Mesendoderm (in vitro differentiated cells): ENCODE measurements at regions not wholly inside any gene's neighbourhood (a gene's known extent, or its start where the extent isn't known, plus 50 kb on each side); places are given as distances from the start of the nearest gene placed in this dataset.
A peak's percentile ranks its signal among the peaks of the same experiment; 100 is the strongest.

Experiments used
- DNase-seq: peaks from one replicate; pipeline ENCODE4 v3.0.0; 2013
- H2AK5ac ChIP-seq: 2 replicates; pipeline ENCODE4 v1.6.1; 2013; ENCODE audit warnings: low read length, inconsistent platforms
- H2BK120ac ChIP-seq: 2 replicates; pipeline ENCODE4 v1.6.1; 2013; ENCODE audit warnings: low read depth, mild to moderate bottlenecking, low read length, moderate library complexity, mixed read lengths
- H2BK15ac ChIP-seq: replicated peaks from 2 replicates; pipeline ENCODE4 v1.6.1; 2013; ENCODE audit warnings: low read depth, mild to moderate bottlenecking, moderate library complexity
- H2BK5ac ChIP-seq: 2 replicates; pipeline ENCODE4 v1.6.1; 2013; ENCODE audit warnings: low read length, inconsistent platforms
- H3K18ac ChIP-seq: 2 replicates; pipeline ENCODE4 v1.6.1; 2013; ENCODE audit warnings: mild to moderate bottlenecking, low read length, mixed read lengths
- H3K23ac ChIP-seq: one replicate; pipeline ENCODE4 v1.6.1; 2013; ENCODE audit warnings: low read length
- H3K27ac ChIP-seq: 2 replicates; pipeline ENCODE4 v1.5.1; 2013; ENCODE audit warnings: low read depth, mild to moderate bottlenecking, inconsistent platforms, low read length, moderate library complexity
- H3K27me3 ChIP-seq: 2 replicates; pipeline ENCODE4 v1.6.1; 2013; ENCODE audit warnings: low read length, control low read depth, mild to moderate bottlenecking, inconsistent platforms; ENCODE audit not compliant: insufficient read depth, poor library complexity
- H3K36me3 ChIP-seq: 2 replicates; pipeline ENCODE4 v1.6.1; 2013; ENCODE audit warnings: low read length, inconsistent platforms; ENCODE audit not compliant: control insufficient read depth, insufficient read depth
- H3K4ac ChIP-seq: one replicate; pipeline ENCODE4 v1.6.1; 2013; ENCODE audit warnings: low read depth, mild to moderate bottlenecking, low read length, moderate library complexity
- H3K4me1 ChIP-seq: 2 replicates; pipeline ENCODE4 v1.6.1; 2013; ENCODE audit warnings: low read depth, low read length, inconsistent platforms; ENCODE audit not compliant: control insufficient read depth
- H3K4me2 ChIP-seq: 2 replicates; pipeline ENCODE4 v1.6.1; 2013; ENCODE audit warnings: low read length
- H3K4me3 ChIP-seq: 2 replicates; pipeline ENCODE4 v1.5.1; 2013; ENCODE audit warnings: mild to moderate bottlenecking, low read length
- H3K56ac ChIP-seq: one replicate; pipeline ENCODE4 v1.6.1; 2013; ENCODE audit warnings: low read length
- H3K79me1 ChIP-seq: 2 replicates; pipeline ENCODE4 v1.6.1; 2013; ENCODE audit warnings: low read length, inconsistent platforms
- H3K79me2 ChIP-seq: 2 replicates; pipeline ENCODE4 v1.6.1; 2013; ENCODE audit warnings: mild to moderate bottlenecking, low read length; ENCODE audit not compliant: control insufficient read depth, insufficient read depth
- H3K9ac ChIP-seq: 2 replicates; pipeline ENCODE4 v1.6.1; 2013; ENCODE audit warnings: low read length, inconsistent platforms
- H4K5ac ChIP-seq: one replicate; pipeline ENCODE4 v1.6.1; 2013; ENCODE audit warnings: low read length
- H4K8ac ChIP-seq: one replicate; pipeline ENCODE4 v1.6.1; 2013; ENCODE audit warnings: low read depth, mild to moderate bottlenecking, control low read depth, low read length, moderate library complexity
- WGBS: extraction: QIAGEN DNeasy Blood & Tissue Kit; methylation state at CpG from one replicate; pipeline ENCODE4 v1.1.7; 2013; ENCODE audit warnings: low lambda C conversion rate, missing lambda C conversion rate; ENCODE audit not compliant: insufficient coverage; ENCODE audit errors: extremely low coverage; 5-methylcytosine and 5-hydroxymethylcytosine counted together

DNA sequence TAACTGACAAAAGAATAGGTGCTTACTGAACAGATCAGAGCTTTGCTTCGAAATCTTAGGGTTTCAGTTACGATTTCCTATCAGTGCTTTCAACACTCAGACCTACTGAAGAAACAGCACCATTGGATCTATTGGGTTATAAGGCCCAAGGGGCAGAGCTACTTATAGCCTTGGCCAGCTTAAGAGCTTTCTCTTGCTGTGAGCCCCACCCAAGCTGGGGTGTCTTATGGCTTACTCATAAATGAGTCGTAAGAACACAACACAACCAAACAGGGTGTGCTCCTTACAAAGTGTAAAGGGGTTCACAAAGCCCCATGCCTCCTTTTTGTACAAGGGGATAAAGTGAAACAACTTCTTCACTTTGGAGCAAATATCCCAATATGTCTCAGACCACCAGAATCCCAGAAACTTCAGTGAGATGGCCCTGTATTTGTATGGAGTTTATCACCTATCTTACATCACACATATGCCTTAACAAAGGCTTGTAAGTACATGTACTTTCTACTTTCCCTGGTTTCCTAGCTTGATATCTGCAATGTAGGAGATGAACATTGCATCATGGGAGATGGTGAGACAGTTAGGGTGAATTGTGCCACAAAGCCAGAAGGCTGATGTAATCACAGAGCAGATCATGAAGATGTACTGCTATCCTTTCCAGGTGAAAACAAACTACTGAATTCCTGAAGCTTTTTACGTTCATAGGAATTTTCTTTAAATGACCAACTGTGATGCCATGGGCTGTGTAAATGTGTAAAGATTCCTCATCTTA, 115.5 kb upstream of the GLI2 start:
- Histone ChIP-seq H3K4me3 (no peak overlapping the region), H4K5ac (no peak overlapping the region), H3K27ac (no peak overlapping the region), H3K4ac (no peak overlapping the region), H3K56ac (no peak overlapping the region), H3K27me3 (no peaks in the 10 kb centered on the region), H2BK15ac (no peak overlapping the region), H2BK120ac (no peak overlapping the region), H2BK5ac (no peak overlapping the region), H2AK5ac (no peak overlapping the region), H3K36me3 (no peaks in the 10 kb centered on the region), H3K4me1 (no peaks in the 10 kb centered on the region), H3K23ac (no peak overlapping the region), H3K18ac (no peak overlapping the region), H3K9ac (no peak overlapping the region), H4K8ac (no peak overlapping the region), H3K79me2 (no peaks in the 10 kb centered on the region), H3K79me1 (no peaks in the 10 kb centered on the region), H3K4me2 (no peak overlapping the region)
- no CpG with 5 or more reads among the region's 4 CpGs for WGBS
- DNase-seq: no peak

DNA sequence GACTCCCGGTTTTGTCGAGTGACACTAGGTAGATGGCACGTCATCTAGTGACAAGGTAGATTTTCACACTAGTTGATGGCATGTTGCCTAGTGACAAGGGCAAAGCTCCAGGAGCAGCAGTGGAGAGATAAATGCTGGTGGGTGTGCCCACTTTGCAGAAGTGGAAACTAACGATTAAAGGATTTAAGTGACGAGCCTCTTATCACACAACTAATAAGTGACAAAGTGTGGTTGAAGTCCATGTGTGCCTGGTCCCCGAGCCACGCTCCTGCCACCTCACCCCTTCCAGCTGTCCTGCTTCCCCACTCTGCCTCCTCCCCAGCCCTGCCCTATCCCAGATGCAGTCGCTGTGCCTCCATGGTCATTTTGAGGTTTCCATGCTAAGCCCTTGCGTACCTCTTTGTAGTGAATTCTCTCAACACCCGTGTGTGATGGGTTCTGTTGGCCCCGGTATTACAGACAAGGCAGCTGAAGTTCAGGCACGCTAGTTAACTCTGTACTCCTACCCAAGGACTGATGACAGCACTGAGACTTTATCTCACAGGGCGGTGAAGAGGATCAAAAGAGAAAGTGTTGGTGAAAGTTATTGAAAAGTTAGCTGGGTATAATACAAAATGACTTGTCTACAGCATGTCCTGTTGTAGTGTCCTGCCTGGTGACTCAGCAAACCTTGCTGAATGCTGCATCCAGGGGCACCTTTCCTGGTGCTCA, 113.4 kb upstream of the GLI2 start:
- no peaks in the 10 kb centered on the region for H3K27me3 ChIP-seq
- H3K4me3 ChIP-seq: no peak overlapping the region
- no peak overlapping the region for H4K5ac ChIP-seq
- no peaks in the 10 kb centered on the region for H3K79me1 ChIP-seq
- H3K23ac ChIP-seq: no peak overlapping the region
- H3K9ac ChIP-seq: no peak overlapping the region
- H2BK15ac ChIP-seq: no peak overlapping the region
- no peak overlapping the region for H3K27ac ChIP-seq
- H2AK5ac ChIP-seq: no peak overlapping the region
- WGBS: no CpG with 5 or more reads among the region's 13 CpGs
- no peak for DNase-seq
- no peak overlapping the region for H3K56ac ChIP-seq
- H2BK120ac ChIP-seq: no peak overlapping the region
- H4K8ac ChIP-seq: no peak overlapping the region
- no peak overlapping the region for H3K4ac ChIP-seq
- no peak overlapping the region for H3K18ac ChIP-seq
- H3K4me2 ChIP-seq: no peak overlapping the region
- H3K4me1 ChIP-seq: no peaks in the 10 kb centered on the region
- H2BK5ac ChIP-seq: no peak overlapping the region
- H3K36me3 ChIP-seq: no peaks in the 10 kb centered on the region
- H3K79me2 ChIP-seq: no peaks in the 10 kb centered on the region

DNA sequence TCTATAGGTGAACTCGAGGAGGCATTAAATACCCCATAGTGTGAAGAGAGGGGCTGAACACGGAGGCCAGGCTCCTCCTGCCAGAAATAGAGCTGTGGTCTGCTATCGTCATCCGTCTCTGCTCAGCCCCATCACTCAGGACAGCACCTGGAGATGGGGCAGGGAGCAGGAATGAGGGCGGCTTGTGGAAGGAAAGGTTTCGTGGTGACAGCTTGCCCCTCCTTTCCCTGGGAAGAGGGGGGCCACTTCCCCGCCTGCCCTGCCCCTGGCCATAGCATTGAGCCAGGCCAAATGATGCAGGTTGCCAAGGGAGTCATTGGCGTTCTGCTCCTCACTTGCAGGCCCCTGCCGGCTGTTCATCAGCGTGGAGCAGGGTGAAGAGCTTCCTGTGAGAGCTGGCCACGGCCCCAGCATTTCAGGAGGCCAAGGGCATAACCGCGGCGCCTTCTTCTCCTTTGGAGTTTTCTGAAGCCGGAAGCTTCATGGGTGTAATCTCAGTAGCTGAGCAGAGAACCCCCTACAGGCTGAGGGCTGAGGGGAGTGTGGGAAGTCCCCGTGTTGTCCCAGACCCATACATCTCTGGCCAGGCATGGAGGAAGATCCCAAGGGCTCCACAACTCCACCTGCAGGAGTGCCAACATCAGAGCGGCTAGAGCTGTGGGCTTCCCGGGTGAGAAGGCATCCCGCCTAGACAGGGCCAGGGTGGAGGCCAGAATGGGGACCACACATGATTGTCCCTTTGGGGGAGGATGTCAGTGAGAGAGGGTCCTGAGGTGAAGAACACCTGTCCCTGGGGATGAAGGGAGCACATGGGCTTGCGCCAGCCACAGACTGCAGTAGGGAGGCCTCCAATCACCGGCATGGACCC, 112.5 kb upstream of the GLI2 start:
- Histone ChIP-seq H3K79me2 (no peaks in the 10 kb centered on the region), H3K4me1 (no peaks in the 10 kb centered on the region), H4K5ac (no peak overlapping the region)

GRCh38 chr2:120624061-120624737, 111.5 kb upstream of the GLI2 start:
- no peak overlapping the region for H3K27ac ChIP-seq
- no peak overlapping the region for H2BK5ac ChIP-seq
- no peak overlapping the region for H4K8ac ChIP-seq
- H3K4me1 ChIP-seq: no peaks in the 10 kb centered on the region
- H3K18ac ChIP-seq: no peak overlapping the region
- no peaks in the 10 kb centered on the region for H3K27me3 ChIP-seq
- H2BK15ac ChIP-seq: no peak overlapping the region
- no peak overlapping the region for H2AK5ac ChIP-seq
- WGBS: no CpG with 5 or more reads among the region's 8 CpGs
- no peak overlapping the region for H3K4me3 ChIP-seq
- H3K56ac ChIP-seq: no peak overlapping the region
- no peak for DNase-seq
- no peaks in the 10 kb centered on the region for H3K79me1 ChIP-seq
- no peaks in the 10 kb centered on the region for H3K79me2 ChIP-seq
- no peak overlapping the region for H3K4me2 ChIP-seq
- no peak overlapping the region for H4K5ac ChIP-seq
- no peak overlapping the region for H3K4ac ChIP-seq
- H3K36me3 ChIP-seq: no peaks in the 10 kb centered on the region
- H3K23ac ChIP-seq: no peak overlapping the region
- no peak overlapping the region for H3K9ac ChIP-seq
- H2BK120ac ChIP-seq: no peak overlapping the region

More for the DNA sequence above, 112.5 kb upstream of the GLI2 start:
- no peak overlapping the region for H3K23ac ChIP-seq
- peak; percentile 19 for DNase-seq
- H3K9ac ChIP-seq: no peak overlapping the region
- no peak overlapping the region for H2BK5ac ChIP-seq
- WGBS: no CpG with 5 or more reads among the region's 21 CpGs
- no peak overlapping the region for H4K8ac ChIP-seq
- no peak overlapping the region for H3K56ac ChIP-seq
- no peak overlapping the region for H3K4me3 ChIP-seq
- no peak overlapping the region for H2BK15ac ChIP-seq
- H3K4ac ChIP-seq: no peak overlapping the region
- H3K79me1 ChIP-seq: no peaks in the 10 kb centered on the region
- no peak overlapping the region for H2BK120ac ChIP-seq
- no peak overlapping the region for H3K27ac ChIP-seq
- no peaks in the 10 kb centered on the region for H3K36me3 ChIP-seq
- no peaks in the 10 kb centered on the region for H3K27me3 ChIP-seq
- H2AK5ac ChIP-seq: no peak overlapping the region
- H3K4me2 ChIP-seq: no peak overlapping the region
- H3K18ac ChIP-seq: no peak overlapping the region

DNA sequence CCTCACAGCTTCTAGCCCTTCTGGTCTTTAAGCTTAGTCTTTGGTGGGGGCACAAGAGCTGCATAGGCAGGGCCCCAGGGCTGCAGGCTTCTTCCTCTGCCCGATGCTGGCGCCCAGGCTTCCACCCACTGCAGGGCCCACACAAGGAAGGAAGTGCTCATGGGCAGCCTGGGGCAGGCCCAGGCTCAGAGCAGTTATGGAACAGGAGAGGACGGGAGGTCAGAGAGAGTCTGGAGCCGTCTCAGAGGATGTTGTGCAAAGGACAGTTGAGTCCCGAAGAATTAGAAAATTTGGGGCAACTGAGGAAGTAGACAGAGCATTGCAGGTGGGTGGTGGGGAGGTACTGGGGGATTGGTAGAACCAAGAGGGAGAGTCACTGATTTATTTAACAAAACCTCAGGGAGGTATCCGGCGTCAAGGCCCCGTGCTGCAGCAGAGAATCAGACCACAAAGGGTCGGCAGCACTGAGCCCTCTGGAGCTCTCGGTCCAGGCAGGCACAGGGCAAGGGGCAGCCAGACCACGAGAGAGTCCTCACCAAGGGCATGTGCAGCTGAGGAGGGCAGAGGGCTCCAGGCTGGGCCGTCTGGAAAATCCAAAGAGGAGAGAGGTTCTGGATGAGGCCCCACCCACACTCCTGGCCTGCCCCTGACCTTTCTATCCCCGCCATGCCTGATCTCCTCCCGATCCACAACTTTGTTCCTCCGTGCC, 110.8 kb upstream of the GLI2 start:
- Histone ChIP-seq H2BK120ac (no peak overlapping the region), H3K4me1 (no peaks in the 10 kb centered on the region), H3K4me2 (no peak overlapping the region), H2BK15ac (no peak overlapping the region), H3K27ac (no peak overlapping the region), H3K27me3 (no peaks in the 10 kb centered on the region), H3K79me2 (no peaks in the 10 kb centered on the region), H4K5ac (no peak overlapping the region), H3K56ac (no peak overlapping the region), H2AK5ac (no peak overlapping the region), H4K8ac (no peak overlapping the region), H3K4ac (no peak overlapping the region), H3K36me3 (no peaks in the 10 kb centered on the region), H3K79me1 (no peaks in the 10 kb centered on the region), H3K4me3 (no peak overlapping the region), H3K9ac (no peak overlapping the region), H2BK5ac (no peak overlapping the region), H3K18ac (no peak overlapping the region), H3K23ac (no peak overlapping the region)
- no peak for DNase-seq
- WGBS: no CpG with 5 or more reads among the region's 15 CpGs
